GM19238 (cell line): ENCODE measurements at regions not wholly inside any gene's neighbourhood (a gene's known extent, or its start where the extent isn't known, plus 50 kb on each side); places are given as distances from the start of the nearest gene placed in this dataset.

Experiments used
- DNase-seq: peaks from one replicate; pipeline ENCODE4 v3.0.0; 2011; ENCODE audit warnings: low spot score; ENCODE audit not compliant: insufficient read length

DNA sequence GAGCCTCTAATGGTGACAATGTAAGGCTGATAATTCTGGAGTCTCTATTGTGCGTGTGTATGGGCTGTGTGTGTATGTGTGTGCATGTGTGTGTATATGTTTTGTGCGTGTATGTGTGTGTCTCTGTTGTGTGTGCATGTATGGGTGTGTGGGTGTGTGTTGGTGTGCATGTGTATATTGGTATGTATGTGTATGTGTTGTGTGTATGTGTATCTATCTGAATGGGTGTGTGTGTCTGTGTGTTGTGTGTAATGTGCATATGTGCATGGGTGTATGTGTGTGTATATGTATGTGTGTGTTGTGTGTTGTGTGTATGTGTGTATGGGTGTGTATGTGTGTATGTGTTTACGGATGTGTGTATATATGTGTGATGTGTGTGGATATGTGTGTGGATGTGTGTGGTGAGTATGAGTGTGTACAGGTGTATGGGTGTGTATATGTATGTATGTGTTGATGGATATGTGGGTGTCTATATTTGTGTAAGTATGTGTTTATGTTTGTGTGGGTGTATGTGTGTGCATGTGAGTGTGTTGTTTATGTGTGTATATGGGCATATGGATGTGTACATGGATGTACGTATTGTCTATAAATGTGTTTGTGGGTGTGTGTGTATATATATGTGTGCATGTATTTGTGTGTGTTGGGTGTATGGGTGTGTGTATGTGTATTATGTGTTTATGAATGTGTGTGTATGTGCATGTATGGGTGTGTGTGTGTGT, 366.7 kb downstream of the UQCRFS1 start:
- no peak for DNase-seq

DNA sequence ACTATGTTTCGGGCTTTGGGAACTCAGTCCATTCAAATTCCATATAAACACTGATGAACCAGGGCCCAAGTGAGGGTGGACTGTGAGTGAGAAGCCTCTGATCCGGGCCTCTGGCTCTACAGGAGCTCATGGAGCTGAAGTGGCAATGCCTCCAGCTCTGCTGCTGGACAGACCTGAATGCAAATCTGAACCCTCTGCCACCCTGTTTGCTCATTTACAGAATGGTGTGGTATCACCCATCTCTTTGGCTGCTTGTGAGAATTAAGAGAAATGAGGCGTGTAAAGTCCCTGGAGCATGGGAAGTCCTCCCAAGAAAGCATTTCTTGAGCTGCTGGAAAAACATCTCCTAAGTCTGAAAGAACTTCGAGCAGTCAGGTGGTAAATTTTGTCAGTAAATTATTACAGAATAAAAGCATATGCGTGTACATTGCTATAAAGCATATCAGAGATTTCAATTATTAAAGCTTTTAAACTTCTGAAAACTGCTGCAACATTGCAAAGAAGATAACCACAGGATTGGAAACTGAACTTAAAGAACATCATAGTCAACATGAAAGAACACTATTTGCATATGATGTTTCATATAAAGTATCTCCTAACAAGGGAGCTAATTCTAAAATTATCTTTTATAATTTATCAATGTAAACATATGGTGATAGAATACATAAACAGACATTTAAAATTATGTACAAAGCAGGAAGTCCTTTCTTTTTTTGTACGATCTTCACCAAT, 369.0 kb downstream of the UQCRFS1 start:
- no peak for DNase-seq

DNA sequence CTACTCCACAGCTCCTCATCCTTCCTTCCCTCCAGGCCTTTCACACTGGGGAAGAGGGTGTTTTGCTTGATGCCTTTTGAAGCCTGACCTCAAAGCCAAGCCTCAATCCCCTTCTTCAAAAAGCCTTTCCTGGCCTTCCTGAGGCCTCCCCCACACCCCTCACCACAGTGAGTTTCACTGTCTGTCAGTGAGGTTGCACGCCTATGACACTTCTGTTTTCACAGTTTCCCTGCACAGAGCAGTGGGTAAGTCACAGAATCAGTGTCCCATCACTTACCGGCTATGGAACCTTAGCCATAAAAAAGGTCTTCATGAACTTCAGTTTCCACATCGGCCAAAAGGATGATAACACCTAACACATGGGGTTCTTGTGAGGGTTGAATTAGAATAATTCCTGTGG, 371.4 kb downstream of the UQCRFS1 start:
- no peak for DNase-seq

DNA sequence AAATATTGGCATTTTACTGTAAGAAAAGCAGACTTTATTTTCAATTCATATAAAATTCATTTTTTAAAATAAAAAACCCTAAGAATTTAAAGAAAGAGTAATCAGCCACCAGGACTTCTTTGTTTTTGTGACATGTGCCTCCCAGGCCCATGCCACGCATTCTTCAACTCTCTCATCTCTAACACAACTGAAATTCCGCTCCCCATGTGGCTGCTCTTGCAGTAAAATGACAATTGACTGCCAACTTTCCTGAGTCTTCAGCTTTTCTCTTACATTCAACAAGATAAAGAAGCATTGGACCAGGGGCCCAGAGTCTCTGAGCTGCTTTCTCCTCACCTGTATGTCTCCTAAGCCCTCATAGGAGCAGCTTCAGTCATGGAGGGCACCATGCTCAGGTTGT, 372.1 kb downstream of the UQCRFS1 start:
- DNase-seq, result no peak

DNA sequence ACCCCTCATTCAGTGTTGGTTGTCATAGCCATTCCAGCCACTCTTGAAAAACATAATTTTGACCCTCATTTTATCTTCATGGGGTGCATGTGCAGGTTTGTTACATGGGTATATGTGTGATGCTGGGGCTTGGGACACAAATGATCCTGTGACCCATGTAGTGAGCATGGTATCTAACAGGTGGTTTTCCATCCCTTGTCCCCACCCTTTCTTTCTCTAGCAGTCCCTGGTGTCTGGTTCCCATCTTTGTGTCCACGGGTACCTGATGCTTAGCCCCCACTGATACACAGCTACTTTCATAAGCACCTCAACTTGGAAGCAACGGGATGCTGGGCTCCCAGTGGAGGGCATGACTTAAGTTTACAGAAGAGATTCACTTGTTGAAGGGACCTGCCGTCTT, 373.5 kb downstream of the UQCRFS1 start:
- no peak for DNase-seq

DNA sequence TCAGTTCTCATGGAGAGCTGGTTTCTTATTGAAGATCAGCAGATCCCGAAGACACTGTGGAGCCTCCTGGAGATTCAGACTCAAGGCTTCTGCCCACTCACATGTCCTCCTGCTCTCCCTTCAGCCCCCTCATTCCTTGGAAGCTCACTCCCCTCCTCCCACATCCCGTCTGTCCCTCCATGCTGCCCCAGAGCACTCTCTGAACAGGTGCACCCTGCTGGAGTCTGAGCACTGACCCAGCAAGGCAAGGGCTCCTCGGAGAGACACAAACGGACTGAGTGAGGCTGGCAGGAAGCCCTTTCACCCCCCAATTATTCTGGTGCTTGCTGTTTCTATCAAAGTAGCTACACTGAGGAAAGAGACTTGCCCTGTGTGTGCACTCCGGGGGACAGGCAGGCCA, 374.0 kb downstream of the UQCRFS1 start:
- DNase-seq, result no peak

DNA sequence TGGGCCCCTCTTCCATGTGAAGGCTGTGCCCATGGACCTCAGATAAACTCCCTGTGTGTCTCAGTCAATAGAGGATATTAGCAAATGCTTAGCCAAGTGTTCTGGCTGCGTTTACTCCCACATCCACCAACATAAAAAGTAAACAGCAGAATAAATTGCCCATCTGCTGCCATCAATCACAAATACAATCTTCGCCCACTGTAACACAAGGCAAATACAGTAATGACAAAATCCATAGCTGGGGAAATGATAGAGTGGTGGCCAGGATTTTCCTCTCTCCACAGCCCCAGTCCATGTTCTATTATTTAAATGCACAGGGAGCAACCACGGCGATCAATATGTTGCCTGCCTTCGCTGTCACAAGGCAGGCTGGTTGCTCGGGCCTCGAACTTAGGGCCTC, 376.5 kb downstream of the UQCRFS1 start:
- no peak for DNase-seq

DNA sequence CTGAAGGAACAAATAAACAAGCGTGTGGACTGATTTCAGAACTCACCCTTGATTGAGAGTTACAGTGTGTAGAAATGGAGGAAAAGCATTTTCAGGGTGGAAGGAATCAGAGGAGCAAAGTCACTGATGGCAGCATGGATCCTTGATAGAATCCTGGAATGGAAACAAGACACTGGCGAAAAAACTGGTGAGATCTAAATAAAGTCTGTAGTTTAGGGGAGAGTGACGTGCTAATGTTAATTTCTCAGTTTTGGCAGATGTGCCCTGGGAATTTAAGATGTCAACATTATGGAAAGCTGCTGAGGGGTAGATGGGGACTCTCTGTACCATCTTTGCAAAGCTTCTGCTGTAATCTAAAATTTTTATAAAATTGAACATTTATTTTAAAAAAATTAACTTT, 378.0 kb downstream of the UQCRFS1 start:
- no peak for DNase-seq

DNA sequence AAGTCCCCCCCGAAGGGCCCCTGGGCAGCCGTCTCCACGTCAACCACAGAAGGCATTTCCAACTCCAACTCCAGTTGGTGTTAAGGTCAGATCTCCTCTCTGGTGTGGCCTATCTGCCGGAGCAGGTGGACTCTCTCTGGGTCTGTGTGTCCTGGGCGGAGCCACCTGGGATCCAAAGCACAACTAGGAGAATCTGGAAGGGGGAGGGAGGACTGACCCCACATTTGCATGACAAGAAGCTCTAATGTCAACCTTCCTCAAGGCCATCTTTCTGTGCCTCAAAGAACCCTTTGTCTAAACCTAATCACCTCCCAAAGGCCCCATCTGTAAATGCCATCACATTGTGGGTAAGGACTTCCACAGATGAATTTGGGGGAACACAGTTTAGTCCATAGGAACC, 381.5 kb downstream of the UQCRFS1 start:
- DNase-seq, result no peak

DNA sequence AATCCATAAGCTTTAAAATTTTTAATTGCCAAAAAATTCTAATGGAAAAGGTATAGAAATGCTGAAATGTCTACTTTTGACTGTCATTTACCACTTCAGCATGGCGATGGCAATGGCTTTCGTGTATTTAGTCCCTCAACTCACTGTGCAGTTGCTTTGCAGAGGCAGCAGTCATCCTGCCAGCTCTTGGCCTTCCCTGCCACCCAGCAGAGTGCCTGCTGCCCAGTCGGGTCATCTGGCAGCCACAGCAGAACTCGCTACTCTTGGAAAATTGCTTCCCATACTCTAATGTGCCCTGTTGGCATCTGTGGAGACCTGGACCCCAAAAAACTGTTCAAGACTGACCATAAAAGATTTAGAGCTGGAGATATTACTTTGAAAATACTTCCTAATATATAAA, 383.2 kb downstream of the UQCRFS1 start:
- no peak for DNase-seq

DNA sequence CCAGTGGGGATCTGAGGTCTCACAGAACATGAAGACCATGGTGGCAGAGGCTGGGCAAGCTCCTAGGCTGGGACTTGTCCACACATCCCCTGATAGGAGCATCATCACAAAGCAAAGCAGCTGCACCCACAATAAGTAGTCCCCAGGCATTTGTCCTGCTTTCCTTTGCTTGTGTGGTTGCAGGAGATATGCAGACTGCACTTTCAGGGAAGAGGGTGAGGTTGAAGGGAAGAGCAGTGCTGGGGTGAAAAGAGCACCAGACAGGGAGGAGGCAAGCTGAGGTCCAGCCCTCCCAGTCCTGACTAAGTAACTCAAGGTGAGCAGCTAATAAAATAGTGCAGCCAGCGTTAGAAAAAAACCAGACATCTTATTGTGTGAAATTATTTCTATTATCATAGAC, 383.6 kb downstream of the UQCRFS1 start:
- DNase-seq, result no peak

DNA sequence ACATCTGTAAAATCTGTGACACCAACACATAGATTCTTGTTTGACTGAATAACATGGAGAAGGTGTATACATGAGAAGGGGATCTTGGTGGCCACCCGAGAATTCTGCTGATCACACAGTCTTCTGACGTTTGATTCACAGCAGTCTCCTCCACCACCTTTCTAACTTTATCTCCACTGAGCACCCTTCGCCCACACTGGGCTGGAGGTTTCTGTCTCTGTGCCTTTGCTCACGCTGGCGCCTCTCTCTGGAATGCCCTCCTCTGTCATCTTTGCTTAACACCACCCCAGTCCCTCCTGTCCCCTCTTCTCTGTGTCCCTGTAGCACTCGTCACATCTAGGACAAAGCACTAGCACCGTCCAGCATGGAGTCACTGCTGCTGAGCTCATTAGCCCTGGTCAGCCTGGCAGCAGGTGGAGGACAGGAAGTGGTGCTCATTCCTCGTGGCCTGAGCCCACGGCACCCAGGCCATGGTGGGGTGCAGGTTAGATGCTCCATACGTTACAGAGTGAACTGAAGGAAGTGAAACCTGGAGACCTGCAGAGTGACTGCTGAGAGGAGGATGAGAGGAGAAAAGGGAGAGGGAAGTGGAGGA, 384.6 kb downstream of the UQCRFS1 start:
- DNase-seq, result no peak

DNA sequence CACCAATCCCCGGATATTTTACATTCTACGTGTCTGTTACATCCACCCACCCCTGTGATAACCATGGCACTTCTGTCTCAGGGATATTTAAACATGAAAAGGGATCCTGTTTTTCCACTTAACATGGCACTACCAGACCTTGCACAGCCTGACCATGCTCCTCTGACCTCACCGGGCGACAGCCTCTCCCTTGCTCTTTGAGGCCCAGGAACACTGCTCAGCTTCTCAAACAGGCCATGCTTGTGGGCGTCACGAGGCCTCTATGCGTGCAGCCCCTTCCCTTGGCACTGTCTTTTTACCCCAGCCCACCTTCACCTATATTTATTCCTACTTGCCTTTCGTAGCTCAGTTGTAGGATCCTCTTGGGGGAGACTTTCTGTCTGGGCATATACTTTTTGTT, 385.6 kb downstream of the UQCRFS1 start:
- no peak for DNase-seq

DNA sequence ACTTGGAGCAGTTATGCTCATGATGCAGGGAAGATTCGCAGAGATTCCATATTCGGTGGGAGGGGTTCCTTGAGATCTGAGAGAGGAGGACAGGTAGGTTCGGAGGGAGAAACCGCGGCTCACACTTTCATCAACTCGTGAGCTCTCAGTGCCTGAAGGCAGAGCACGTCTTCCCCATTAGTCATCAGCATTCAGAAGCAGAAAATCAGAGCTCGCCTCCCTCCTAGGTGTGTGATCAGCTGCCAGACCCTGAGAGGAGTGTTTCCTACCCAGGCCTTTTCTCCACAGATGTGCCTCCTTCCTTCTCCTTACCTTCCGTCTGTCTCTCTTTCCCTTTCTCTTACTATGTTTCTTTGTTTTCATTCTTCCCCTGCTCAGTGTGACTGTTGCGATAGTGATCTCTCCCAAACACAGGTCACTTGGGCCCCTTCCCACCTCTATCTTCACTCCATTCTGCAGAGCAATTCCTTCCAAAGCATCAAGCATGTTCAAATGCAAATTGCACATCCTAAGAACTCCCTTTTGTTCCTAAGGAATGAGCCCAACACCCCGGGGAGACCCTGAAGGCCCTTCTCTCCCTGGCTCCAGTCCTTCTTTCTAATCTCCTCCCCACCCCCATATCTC, 389.5 kb downstream of the UQCRFS1 start:
- no peak for DNase-seq

DNA sequence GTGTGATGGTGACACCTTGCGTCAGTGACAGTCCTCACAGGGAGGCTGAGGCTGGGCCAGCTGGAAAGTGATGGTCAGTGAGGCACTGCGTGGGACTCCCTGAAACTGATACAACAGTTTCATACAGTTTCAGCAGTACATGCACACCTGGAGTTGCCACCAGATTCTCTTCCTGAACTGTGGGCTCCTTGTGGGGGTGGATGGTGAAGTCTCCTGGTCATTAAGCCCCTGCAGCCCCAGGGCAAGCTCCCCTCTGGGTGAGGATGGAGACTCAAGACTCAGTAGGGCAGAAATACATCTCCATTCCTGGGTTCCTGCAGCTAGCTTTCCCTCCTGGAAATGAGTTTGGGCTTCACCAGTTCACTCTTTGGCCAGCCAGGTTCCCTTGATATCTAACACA, 392.7 kb downstream of the UQCRFS1 start:
- no peak for DNase-seq

DNA sequence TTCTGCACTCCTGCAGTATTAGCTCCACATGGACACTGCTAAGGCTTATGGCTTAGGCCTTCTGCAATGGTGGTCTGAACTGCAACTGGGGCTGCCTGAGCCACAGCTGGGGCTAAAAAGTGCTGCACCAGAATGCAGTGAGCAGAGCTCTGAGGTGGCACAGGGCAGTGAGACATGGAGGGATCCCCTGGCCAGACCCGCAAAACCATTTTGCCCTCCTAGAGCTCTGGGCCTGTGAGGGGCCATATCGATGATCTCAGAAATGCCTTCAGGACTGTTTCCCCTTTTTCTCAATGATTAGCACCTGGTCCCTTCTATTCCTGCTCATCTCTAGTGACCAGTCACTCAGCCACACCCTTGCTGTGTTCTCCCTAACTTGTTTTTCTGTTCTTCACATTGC, 397.7 kb downstream of the UQCRFS1 start:
- DNase-seq, result no peak

DNA sequence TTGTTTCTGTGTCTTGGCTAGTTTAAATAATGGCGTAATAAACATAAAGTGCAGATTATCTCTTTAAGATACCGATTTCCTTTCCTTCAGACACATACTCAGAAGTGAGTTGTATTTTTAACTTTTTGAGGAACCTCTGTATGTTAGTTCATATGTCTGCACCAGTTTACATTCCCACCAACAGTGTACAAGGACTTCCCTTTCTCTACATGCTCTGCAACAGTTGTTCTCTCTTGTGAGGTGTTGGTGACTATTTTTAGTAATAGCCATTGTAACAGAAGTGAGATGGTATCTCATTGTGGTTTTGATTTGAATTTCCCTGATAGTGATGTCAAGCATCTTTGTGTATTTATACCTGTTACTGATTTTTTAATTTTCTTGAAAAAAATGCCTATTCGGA, 418.6 kb downstream of the UQCRFS1 start:
- no peak for DNase-seq

DNA sequence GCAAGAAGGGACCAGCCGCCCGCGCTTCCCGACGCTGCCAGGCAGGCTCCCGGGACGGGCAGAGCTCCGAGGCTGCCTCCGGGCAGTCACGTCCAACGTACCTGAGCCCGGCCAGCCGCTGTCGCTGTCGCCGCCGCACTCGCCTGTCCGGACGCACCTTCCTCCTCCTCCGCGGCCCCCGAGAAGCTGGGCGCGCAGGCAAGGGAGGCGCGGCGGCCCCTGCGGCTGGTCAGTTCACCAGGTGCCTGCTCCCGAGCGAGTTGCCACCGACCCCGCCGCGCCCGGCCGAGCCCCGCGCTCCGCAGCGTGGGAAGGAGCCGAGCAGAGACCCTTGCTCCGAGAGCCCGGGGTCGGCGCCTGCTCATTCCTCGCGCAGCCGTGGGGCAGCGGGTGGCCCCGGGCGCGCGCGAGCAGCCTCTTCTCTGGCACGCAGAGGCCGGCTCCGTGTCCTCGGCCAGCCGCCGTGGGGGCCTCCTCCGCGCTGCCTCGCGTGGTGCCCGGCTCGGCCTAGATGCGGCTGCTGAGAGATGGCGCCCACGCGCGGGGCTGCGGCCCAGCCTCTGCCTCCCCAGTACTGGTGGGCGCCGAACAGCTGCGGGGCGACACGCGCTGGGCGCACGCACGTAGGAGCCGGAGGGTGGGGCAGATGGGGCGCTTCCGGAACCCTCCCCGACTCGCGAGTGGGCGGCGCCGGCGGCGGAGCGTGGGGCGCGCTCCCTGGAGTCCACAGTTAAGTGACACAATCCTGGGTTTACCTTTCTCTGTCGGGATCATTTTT, 419.4 kb downstream of the UQCRFS1 start:
- no peak for DNase-seq

DNA sequence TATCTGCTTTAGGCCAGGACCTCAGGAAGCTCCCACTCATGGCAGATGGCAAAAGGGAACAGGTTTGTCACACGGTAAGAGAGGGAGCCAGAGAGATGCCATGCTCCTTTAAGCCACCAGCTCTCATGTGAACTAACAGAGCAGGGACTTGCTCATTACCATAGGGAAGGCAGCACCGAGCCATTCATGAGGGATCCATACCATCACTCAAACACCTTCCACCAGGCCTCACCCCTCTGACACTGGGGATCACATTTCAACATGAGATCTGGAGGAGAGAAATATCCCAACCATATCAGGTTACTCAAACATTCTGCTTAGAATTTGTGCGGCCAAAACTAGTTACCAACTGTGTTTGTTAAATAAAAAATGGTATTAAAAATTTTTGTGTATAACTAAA, 427.0 kb downstream of the UQCRFS1 start:
- no peak for DNase-seq

DNA sequence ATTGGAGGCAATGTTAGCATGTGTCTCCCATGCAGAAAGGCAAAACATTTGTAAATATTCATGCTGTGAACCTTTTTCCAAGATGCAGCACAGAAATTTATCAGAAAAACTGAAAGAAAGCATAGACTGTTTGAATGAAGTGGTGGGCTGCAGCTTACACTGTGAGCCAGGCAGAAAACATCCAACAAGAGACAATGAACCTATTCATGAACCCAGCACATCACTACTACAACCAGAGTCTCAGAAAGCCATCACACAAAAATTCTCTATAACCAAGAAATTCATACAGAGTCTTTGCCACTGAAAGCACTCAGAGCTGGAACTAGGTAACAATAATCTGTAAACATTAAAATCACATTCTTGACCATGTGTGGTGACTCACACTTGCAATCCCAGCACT, 448.9 kb downstream of the UQCRFS1 start:
- no peak for DNase-seq

DNA sequence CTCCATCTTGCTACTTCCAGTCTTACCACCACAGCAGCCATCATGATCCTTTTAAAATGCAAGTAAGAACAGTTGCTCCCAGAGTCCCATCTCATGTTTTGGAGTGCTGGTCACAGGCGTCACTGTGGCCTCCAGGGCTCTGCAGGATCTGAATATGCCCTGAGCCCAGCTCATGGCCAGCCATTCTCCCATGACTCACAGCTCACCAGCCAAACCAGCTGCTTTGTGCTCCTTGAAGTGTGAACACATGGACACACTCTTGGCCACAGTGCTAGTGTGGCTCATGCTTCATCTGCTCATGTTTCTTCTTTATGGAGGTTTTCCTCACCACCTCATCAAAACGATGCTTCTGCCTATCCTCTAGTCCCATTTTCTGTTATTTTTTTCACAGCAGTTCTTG, 466.5 kb downstream of the UQCRFS1 start:
- DNase-seq, result no peak

DNA sequence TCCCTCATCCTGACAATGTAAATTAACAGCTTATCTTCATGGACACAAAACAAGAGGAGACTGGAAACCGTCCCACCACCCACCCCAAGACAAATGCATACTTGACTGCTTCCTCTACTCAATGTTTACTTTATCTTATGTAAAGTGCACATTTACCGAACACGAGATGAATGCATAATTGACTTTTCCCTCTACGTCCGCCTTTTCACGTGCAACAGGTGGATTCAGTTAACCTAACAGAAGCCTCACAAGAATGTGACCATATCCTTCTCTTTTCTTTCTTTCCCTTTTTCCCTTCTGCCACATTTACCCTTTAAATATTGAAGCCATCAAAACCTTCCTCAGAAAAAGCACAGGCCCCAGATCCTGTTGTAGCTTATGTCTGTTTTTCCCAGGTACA, 468.0 kb downstream of the UQCRFS1 start:
- no peak for DNase-seq
